SKM-1 treated with dmso at 0.1 percent for 144 hours (cell line): ENCODE measurements at regions not wholly inside any gene's neighbourhood (a gene's known extent, or its start where the extent isn't known, plus 50 kb on each side); places are given as distances from the start of the nearest gene placed in this dataset.
"Not testable (repeated sequence)": the region's sequence is repeated elsewhere in the genome, so short reads cannot be mapped to it uniquely, and the experiment has no call there.

Source experiments
- DNase-seq: peaks from one replicate; lab custom pipeline; 2025; ENCODE audit not compliant: unreplicated experiment; lab: John Stamatoyannopoulos, UW

GRCh38 chr16:60304066-60304465 is 1570.0 kb upstream of the GOT2 start:
- no peak for DNase-seq

- DNase-seq: no peak
Measured at GRCh38 chr16:60302676-60303075, 1568.6 kb upstream of the GOT2 start.

GRCh38 chr16:60302261-60302660 is 1568.1 kb upstream of the GOT2 start:
- no peak for DNase-seq

- no peak for DNase-seq
Measured at GRCh38 chr16:60299241-60299776, 1565.2 kb upstream of the GOT2 start.

GRCh38 chr16:60295451-60295850 is 1561.3 kb upstream of the GOT2 start:
- DNase-seq: no peak

GRCh38 chr16:60285794-60286193 is 1551.7 kb upstream of the GOT2 start:
- DNase-seq: no peak

GRCh38 chr16:60279061-60279665 is 1545.0 kb upstream of the GOT2 start:
- no peak for DNase-seq

- no peak for DNase-seq
Measured at GRCh38 chr16:60274431-60275019, 1540.4 kb upstream of the GOT2 start.

GRCh38 chr16:60271781-60272180 is 1537.7 kb upstream of the GOT2 start:
- DNase-seq: no peak

- no peak for DNase-seq
Measured at GRCh38 chr16:60271025-60271771, 1537.1 kb upstream of the GOT2 start.

GRCh38 chr16:60261425-60261824 is 1527.3 kb upstream of the GOT2 start:
- DNase-seq: no peak

GRCh38 chr16:60259956-60260355 is 1525.8 kb upstream of the GOT2 start:
- no peak for DNase-seq

- no peak for DNase-seq
Measured at GRCh38 chr16:60246086-60246485, 1512.0 kb upstream of the GOT2 start.

- DNase-seq: no peak
Measured at GRCh38 chr16:60241671-60242070, 1507.6 kb upstream of the GOT2 start.

GRCh38 chr16:60230666-60231065 is 1496.5 kb upstream of the GOT2 start:
- DNase-seq: peak; percentile 12

- DNase-seq: no peak
Measured at GRCh38 chr16:60225541-60225940, 1491.4 kb upstream of the GOT2 start.

GRCh38 chr16:60217787-60218186 is 1483.7 kb upstream of the GOT2 start:
- DNase-seq: no peak

- no peak for DNase-seq
Measured at GRCh38 chr16:60214311-60214710, 1480.2 kb upstream of the GOT2 start.

- no peak for DNase-seq
Measured at GRCh38 chr16:60206516-60206915, 1472.4 kb upstream of the GOT2 start.

GRCh38 chr16:60204181-60204580 is 1470.1 kb upstream of the GOT2 start:
- no peak for DNase-seq

GRCh38 chr16:60203525-60204124 is 1469.5 kb upstream of the GOT2 start:
- peak; percentile 9 for DNase-seq

GRCh38 chr16:60200729-60201128 is 1466.6 kb upstream of the GOT2 start:
- not testable (repeated sequence) for DNase-seq
